ENCODE measurements at regions not wholly inside any gene's neighbourhood (a gene's known extent, or its start where the extent isn't known, plus 50 kb on each side); places are given as distances from the start of the nearest gene placed in this dataset.

GRCh38 chr15:97884513-97885131 is 75.9 kb upstream of the ARRDC4 start:
- POLR2A ChIA-PET = no interaction called here
- TF ChIP-seq, protein P1, sequence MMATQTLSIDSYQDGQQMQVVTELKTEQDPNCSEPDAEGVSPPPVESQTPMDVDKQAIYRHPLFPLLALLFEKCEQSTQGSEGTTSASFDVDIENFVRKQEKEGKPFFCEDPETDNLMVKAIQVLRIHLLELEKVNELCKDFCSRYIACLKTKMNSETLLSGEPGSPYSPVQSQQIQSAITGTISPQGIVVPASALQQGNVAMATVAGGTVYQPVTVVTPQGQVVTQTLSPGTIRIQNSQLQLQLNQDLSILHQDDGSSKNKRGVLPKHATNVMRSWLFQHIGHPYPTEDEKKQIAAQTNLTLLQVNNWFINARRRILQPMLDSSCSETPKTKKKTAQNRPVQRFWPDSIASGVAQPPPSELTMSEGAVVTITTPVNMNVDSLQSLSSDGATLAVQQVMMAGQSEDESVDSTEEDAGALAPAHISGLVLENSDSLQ (IDR thresholded peaks at IDR 0.05) = no peak
- TF ChIP-seq LEF1 (IDR thresholded peaks at IDR 0.05; ENCODE audit: borderline replicate concordance) (no peak), TARDBP (IDR thresholded peaks at IDR 0.05) (no peak)
- CTCF ChIA-PET = no interaction called here

DNA sequence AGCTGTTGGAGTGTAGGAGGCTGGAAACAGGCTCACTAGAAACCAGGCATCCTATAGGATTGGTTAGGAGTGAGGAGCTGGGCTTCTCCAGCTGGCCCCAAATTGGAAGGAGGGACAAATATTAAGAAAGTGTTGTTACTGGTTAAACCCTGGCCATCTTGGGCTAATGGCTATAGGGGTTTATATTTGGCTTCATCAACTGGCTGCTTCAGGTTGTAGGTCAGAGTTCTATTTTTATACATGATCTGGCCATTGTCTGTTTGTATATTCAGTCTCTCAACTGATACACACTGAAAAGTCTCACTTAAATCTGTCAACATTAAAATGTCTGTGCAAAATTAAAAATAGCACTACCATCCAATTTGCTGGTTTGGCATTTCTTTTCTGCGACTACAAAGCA is 70.2 kb upstream of the ARRDC4 start:
- no peak for DNase-seq (ENCODE audit: extremely low spot score)
- ChIA-PET POLR2A (no interaction called here), CTCF (interaction anchor here (2.1 kb wide), 1 partner anchor 9 kb away, joined by 8 read pairs; no protein-coding TSS in a partner anchor)
- no peak for TF ChIP-seq ZNF384 (IDR thresholded peaks at IDR 0.05)

More at GRCh38 chr15:97884513-97885131, 75.9 kb upstream of the ARRDC4 start:
- DNase-seq (ENCODE audit: extremely low spot score) = no peak

DNA sequence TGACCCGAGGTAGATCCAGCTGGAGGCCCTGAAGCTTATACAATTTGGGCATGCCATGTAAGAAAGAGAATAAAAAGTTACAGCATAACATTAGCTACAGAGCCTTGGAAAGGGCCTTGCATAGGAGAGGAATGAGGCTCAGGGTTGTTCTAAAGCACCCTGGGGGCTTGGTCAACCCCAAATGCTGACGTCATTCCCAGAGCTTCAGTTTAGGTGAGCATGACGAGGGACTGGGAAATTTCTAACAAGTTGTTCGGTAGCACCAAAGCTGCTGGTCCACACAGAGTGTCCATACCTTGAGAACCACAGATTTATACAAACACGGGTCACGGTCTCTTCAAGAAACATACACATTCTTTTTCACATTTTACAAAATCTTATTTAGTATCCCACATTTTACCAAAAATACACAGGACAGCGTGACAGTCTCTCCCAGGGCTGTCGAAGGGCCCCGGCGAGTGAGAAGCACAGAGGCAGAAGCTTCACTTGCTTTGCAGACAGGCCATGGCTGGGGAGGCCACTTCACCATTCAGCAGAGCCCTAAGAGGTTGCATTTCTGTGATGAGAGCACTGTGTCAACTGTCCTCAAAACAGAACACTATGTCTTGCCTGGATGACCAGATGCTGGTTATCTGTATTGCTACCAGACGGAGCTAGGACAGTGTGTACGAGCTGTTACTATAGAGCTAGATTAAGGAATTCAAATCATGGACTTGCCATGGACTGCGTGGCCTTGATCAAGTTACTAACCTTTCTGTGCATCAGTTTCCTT is 68.2 kb upstream of the ARRDC4 start:
- CTCF ChIA-PET = interaction anchor here (0.7 to 1.5 kb wide), 3 partner anchors 12 to 286 kb away, joined by 3 to 6 read pairs (median 4); no protein-coding TSS in a partner anchor
- DNase-seq (ENCODE audit: extremely low spot score) = no peak
- POLR2A ChIA-PET = no interaction called here
- no peak for TF ChIP-seq HDGF (IDR thresholded peaks at IDR 0.05; ENCODE audit: borderline replicate concordance)

- ChIA-PET CTCF (no interaction called here), POLR2A (no interaction called here)
- DNase-seq (ENCODE audit: extremely low spot score) = no peak
- no peak for TF ChIP-seq BHLHE40 (IDR thresholded peaks at IDR 0.05; ENCODE audit: borderline replicate concordance)
- TF ChIP-seq, protein P1 (IDR thresholded peaks at IDR 0.05) = no peak
- TF ChIP-seq ZNF384 (IDR thresholded peaks at IDR 0.05) = no peak
- no peak for TF ChIP-seq SP1 (IDR thresholded peaks at IDR 0.05)
- no peak for TF ChIP-seq SUZ12 (IDR thresholded peaks at IDR 0.05)
- no peak for TF ChIP-seq FOXA1 (IDR thresholded peaks at IDR 0.05)
- TF ChIP-seq ARNT (IDR thresholded peaks at IDR 0.05) = no peak
- TF ChIP-seq HDGF (IDR thresholded peaks at IDR 0.05; ENCODE audit: borderline replicate concordance) = no peak
- no peak for TF ChIP-seq LEF1 (IDR thresholded peaks at IDR 0.05; ENCODE audit: borderline replicate concordance)
- no peak for TF ChIP-seq L3MBTL2 (conservative IDR thresholded peaks at IDR 0.05)
Measured at GRCh38 chr15:97893967-97894366, 66.5 kb upstream of the ARRDC4 start.

DNA sequence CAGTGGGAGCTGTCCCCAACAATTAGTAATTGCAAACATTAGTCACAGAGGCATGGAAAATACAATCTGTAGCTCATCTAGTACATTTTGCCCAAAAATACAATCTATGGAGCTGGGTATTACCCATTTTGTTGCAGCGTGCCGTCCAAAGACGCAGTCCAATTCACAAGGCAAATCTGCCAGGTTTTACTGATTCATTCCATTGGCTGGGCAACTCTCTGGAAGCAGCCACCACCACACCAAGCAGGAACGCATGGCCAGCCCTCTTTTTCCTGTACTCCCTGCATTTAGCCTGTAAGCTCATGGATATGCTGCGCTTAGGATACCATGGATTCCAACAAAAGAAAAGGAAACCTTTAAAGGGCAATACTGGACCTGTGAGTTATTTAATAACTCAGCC is 60.5 kb upstream of the ARRDC4 start:
- no peak for DNase-seq (ENCODE audit: extremely low spot score)
- ChIA-PET CTCF (interaction anchor here (0.6 to 3.9 kb wide), 5 partner anchors 11 to 278 kb away, joined by 3 to 36 read pairs (median 8); no protein-coding TSS in a partner anchor), POLR2A (no interaction called here)
- TF ChIP-seq SUZ12 (IDR thresholded peaks at IDR 0.05) (no peak), HDGF (IDR thresholded peaks at IDR 0.05; ENCODE audit: borderline replicate concordance) (no peak), ELF4 (IDR thresholded peaks at IDR 0.05) (no peak), SP1 (IDR thresholded peaks at IDR 0.05) (no peak), CTBP1 (IDR thresholded peaks at IDR 0.05; ENCODE audit: borderline replicate concordance) (no peak), L3MBTL2 (conservative IDR thresholded peaks at IDR 0.05) (no peak), FOXA1 (IDR thresholded peaks at IDR 0.05) (no peak), FOXM1 (IDR thresholded peaks at IDR 0.05; ENCODE audit: borderline replicate concordance) (no peak), LEF1 (IDR thresholded peaks at IDR 0.05; ENCODE audit: borderline replicate concordance) (no peak), ARNT (IDR thresholded peaks at IDR 0.05) (no peak), NFRKB (IDR thresholded peaks at IDR 0.05) (no peak), FOXK2 (IDR thresholded peaks at IDR 0.05) (no peak), BHLHE40 (IDR thresholded peaks at IDR 0.05; ENCODE audit: borderline replicate concordance) (no peak), TARDBP (IDR thresholded peaks at IDR 0.05) (no peak), ZNF384 (IDR thresholded peaks at IDR 0.05) (no peak)
- TF ChIP-seq, protein P1 (IDR thresholded peaks at IDR 0.05) = no peak

DNA sequence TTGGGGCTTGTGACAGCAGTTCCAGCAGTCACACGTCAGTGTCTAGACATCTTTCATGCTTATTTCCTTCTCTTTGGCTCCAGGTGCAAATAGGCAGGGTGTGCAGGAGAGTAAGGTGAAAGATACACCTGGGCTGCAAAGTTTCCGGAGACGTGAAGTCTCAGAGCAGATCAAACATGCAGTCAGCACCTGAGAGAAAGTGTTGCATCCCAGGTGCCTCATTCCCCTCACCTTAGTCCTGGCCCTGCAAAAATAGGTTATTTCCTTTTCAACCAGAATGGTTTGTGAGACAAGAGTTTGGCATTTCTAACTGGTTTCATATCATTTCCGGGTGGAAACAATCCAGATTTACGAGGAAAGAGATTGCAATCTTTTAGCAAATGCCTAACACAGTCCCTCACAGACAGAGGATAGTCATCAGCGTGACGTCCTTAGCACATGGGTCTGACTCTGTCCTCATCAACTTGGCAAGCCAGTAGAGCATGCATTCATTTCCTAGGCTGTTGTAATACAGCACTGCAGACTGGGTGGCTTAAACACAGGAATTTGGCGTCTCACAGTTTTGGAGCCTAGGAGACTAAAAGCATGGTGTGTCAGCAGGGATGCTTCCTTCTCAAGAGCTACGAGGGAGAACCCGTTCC is 58.2 kb upstream of the ARRDC4 start:
- no peak for DNase-seq (ENCODE audit: extremely low spot score)
- TF ChIP-seq ZNF384 (IDR thresholded peaks at IDR 0.05) (no peak), L3MBTL2 (conservative IDR thresholded peaks at IDR 0.05) (no peak), SUZ12 (IDR thresholded peaks at IDR 0.05) (no peak), FOXM1 (IDR thresholded peaks at IDR 0.05; ENCODE audit: borderline replicate concordance) (no peak), HDGF (IDR thresholded peaks at IDR 0.05; ENCODE audit: borderline replicate concordance) (no peak), LEF1 (IDR thresholded peaks at IDR 0.05; ENCODE audit: borderline replicate concordance) (no peak), SP1 (IDR thresholded peaks at IDR 0.05) (no peak), NFRKB (IDR thresholded peaks at IDR 0.05) (no peak), FOXK2 (IDR thresholded peaks at IDR 0.05) (no peak), FOXA1 (IDR thresholded peaks at IDR 0.05) (no peak), CTBP1 (IDR thresholded peaks at IDR 0.05; ENCODE audit: borderline replicate concordance) (no peak), BHLHE40 (IDR thresholded peaks at IDR 0.05; ENCODE audit: borderline replicate concordance) (no peak), TARDBP (IDR thresholded peaks at IDR 0.05) (no peak), ARNT (IDR thresholded peaks at IDR 0.05) (no peak)
- TF ChIP-seq, protein P1 (IDR thresholded peaks at IDR 0.05) = no peak
- ChIA-PET CTCF (no interaction called here), POLR2A (no interaction called here)

Measured in HEK293T (cell line).